ENCODE measurements at regions not wholly inside any gene's neighbourhood (a gene's known extent, or its start where the extent isn't known, plus 50 kb on each side); places are given as distances from the start of the nearest gene placed in this dataset.

DNA sequence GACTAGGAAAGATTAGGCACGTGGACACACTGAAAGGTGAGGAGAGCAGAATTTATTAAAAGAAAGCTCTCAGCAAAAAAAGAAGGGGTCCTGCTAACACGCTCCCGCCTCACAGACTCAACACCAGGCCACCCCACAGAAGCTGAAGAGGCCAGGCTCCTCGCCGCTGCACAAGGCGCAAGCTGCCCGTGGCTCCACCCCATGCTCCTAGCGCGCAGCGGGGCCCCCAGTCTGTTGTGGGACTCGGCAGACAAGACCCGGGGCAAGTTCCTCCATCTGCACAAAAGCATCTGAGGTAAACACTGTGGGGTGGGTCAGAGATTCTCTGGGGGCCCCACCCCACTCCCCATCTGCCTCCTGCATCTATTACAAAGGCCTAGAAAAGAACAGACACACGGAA, 1462.4 kb downstream of the EFNB2 start:
- TF ChIP-seq CTCF (IDR thresholded peaks at IDR 0.05), result no peak
- TF ChIP-seq POLR2A (IDR thresholded peaks at IDR 0.05), result no peak

All from lower leg skin (tissue), 3 donors.